SK-N-SH (cell line): ENCODE measurements at regions not wholly inside any gene's neighbourhood (a gene's known extent, or its start where the extent isn't known, plus 50 kb on each side); places are given as distances from the start of the nearest gene placed in this dataset.

Experiments
- CTCF ChIP-seq: fragments of 200-600 bp; sonication (generic); IDR thresholded peaks from 2 replicates; pipeline ENCODE4 v1.6.1; 2017; ENCODE audit warnings: antibody characterized with exemption, mild to moderate bottlenecking, moderate library complexity
- FOXM1 ChIP-seq: IDR thresholded peaks from 2 replicates; pipeline ENCODE4 v1.4.0; 2012; ENCODE audit warnings: low read depth, mild to moderate bottlenecking
- MAX ChIP-seq: IDR thresholded peaks from 2 replicates; pipeline ENCODE4 v1.4.0; 2012; ENCODE audit warnings: low read depth
- NFIC ChIP-seq: IDR thresholded peaks from 2 replicates; pipeline ENCODE4 v1.4.0; 2012; ENCODE audit warnings: borderline replicate concordance
- PBX3 ChIP-seq: IDR thresholded peaks from 2 replicates; pipeline ENCODE4; 2012
- POLR2AphosphoS5 ChIP-seq: IDR thresholded peaks from 2 replicates; pipeline ENCODE4 v1.6.1; 2012; ENCODE audit warnings: low read depth, low read length
- RAD21 ChIP-seq: IDR thresholded peaks from 2 replicates; pipeline ENCODE4 v1.6.1; 2012; ENCODE audit warnings: mild to moderate bottlenecking, low read length
- REST ChIP-seq: IDR thresholded peaks from 2 replicates; pipeline ENCODE4 v1.6.1; 2012; ENCODE audit warnings: mild to moderate bottlenecking, low read depth, low read length, moderate library complexity
- TCF12 ChIP-seq: IDR thresholded peaks from 2 replicates; pipeline ENCODE4 v1.4.0; 2012
- TEAD4 ChIP-seq: IDR thresholded peaks from 2 replicates; pipeline ENCODE4 v1.4.0; 2012; ENCODE audit warnings: mild to moderate bottlenecking, borderline replicate concordance; ENCODE audit not compliant: insufficient read depth
- YY1 ChIP-seq: IDR thresholded peaks from 2 replicates; pipeline ENCODE4 v1.4.0; 2012; ENCODE audit warnings: low read depth, mild to moderate bottlenecking
- ZBTB33 ChIP-seq: IDR thresholded peaks from 2 replicates; pipeline ENCODE4 v1.4.0; 2012; ENCODE audit warnings: low read depth, borderline replicate concordance

GRCh38 chr4:151987606-151988005 lies 226.8 kb upstream of the GATB start:
- TF ChIP-seq FOXM1, result no peak
- no peak for TF ChIP-seq CTCF
- TF ChIP-seq PBX3, result no peak
- no peak for TF ChIP-seq POLR2AphosphoS5
- no peak for TF ChIP-seq RAD21
- no peak for TF ChIP-seq YY1
- TF ChIP-seq REST, result no peak
- TF ChIP-seq NFIC, result no peak
- TF ChIP-seq TCF12, result no peak
- no peak for TF ChIP-seq ZBTB33
- no peak for TF ChIP-seq TEAD4
- TF ChIP-seq MAX, result no peak
